H9 (cell line): ENCODE measurements at regions not wholly inside any gene's neighbourhood (a gene's known extent, or its start where the extent isn't known, plus 50 kb on each side); places are given as distances from the start of the nearest gene placed in this dataset.

ENCODE experiments used
- DNase-seq: peaks from one replicate; pipeline ENCODE4 v3.0.0-alpha.2; 2017
- H2AFZ ChIP-seq: one replicate; pipeline ENCODE4 v1.6.1; 2013; ENCODE audit warnings: mild to moderate bottlenecking, low read length, control low read depth, moderate library complexity
- H2AK5ac ChIP-seq: 2 replicates; pipeline ENCODE4 v1.6.1; 2013; ENCODE audit warnings: low read length, control low read depth, mixed read lengths; ENCODE audit not compliant: insufficient read length
- H2BK120ac ChIP-seq: one replicate; pipeline ENCODE4 v1.6.1; 2013; ENCODE audit warnings: low read depth, mild to moderate bottlenecking, low read length, control low read depth, inconsistent platforms; ENCODE audit not compliant: poor library complexity, severe bottlenecking
- H2BK12ac ChIP-seq: 2 replicates; pipeline ENCODE4 v1.6.1; 2013; ENCODE audit warnings: low read length, control low read depth, mixed read lengths, low read depth; ENCODE audit not compliant: insufficient read length
- H2BK15ac ChIP-seq: 2 replicates; pipeline ENCODE4 v1.6.1; 2013; ENCODE audit warnings: low read depth, low read length, control low read depth
- H2BK20ac ChIP-seq: one replicate; pipeline ENCODE4 v1.6.1; 2013; ENCODE audit warnings: low read depth, mild to moderate bottlenecking, low read length, control low read depth, inconsistent platforms; ENCODE audit not compliant: poor library complexity, severe bottlenecking
- H2BK5ac ChIP-seq: 2 replicates; pipeline ENCODE4 v1.6.1; 2013; ENCODE audit warnings: low read length, control low read depth, mixed read lengths; ENCODE audit not compliant: insufficient read length
- H3K14ac ChIP-seq: 2 replicates; pipeline ENCODE4 v1.6.1; 2013; ENCODE audit warnings: low read length, control low read depth; ENCODE audit not compliant: insufficient read depth
- H3K18ac ChIP-seq: 2 replicates; pipeline ENCODE4 v1.6.1; 2013; ENCODE audit warnings: low read depth, mild to moderate bottlenecking, mixed read lengths, low read length, control low read depth; ENCODE audit not compliant: insufficient read length
- H3K23ac ChIP-seq: 2 replicates; pipeline ENCODE4 v1.6.1; 2013; ENCODE audit warnings: low read length, control low read depth, mixed read lengths, low read depth; ENCODE audit not compliant: insufficient read length
- H3K23me2 ChIP-seq: 2 replicates; pipeline ENCODE4 v1.6.1; 2013; ENCODE audit warnings: low read depth, mild to moderate bottlenecking, mixed read lengths, low read length, control low read depth; ENCODE audit not compliant: insufficient read length, poor library complexity, severe bottlenecking
- H3K27ac ChIP-seq: 2 replicates; pipeline ENCODE4 v1.5.1; 2013; ENCODE audit warnings: low read length, control low read depth, mixed read lengths, low read depth; ENCODE audit not compliant: insufficient read length
- H3K27me3 ChIP-seq: 2 replicates; pipeline ENCODE4 v1.6.1; 2013; ENCODE audit warnings: low read length, control low read depth, inconsistent platforms; ENCODE audit not compliant: insufficient read depth
- H3K4ac ChIP-seq: 2 replicates; pipeline ENCODE4 v1.6.1; 2013; ENCODE audit warnings: low read depth, mild to moderate bottlenecking, control low read depth, inconsistent platforms, low read length, moderate library complexity
- H3K4me1 ChIP-seq: 2 replicates; pipeline ENCODE4 v1.6.1; 2013; ENCODE audit warnings: low read length, control low read depth, inconsistent platforms; ENCODE audit not compliant: insufficient read depth
- H3K4me2 ChIP-seq: 2 replicates; pipeline ENCODE4 v1.6.1; 2013; ENCODE audit warnings: low read length, control low read depth, mixed read lengths; ENCODE audit not compliant: insufficient read length, insufficient read depth
- H3K56ac ChIP-seq: 2 replicates; pipeline ENCODE4 v1.6.1; 2013; ENCODE audit warnings: low read depth, mild to moderate bottlenecking, mixed read lengths, low read length, control low read depth; ENCODE audit not compliant: insufficient read length
- H3K79me1 ChIP-seq: 2 replicates; pipeline ENCODE4 v1.6.1; 2013; ENCODE audit warnings: low read depth, mild to moderate bottlenecking, moderate library complexity, low read length, control low read depth, inconsistent platforms; ENCODE audit not compliant: insufficient read depth, poor library complexity, severe bottlenecking
- H3K79me2 ChIP-seq: 2 replicates; pipeline ENCODE4 v1.6.1; 2013; ENCODE audit warnings: low read length, control low read depth, inconsistent platforms; ENCODE audit not compliant: insufficient read depth
- H3K9ac ChIP-seq: 2 replicates; pipeline ENCODE4 v1.6.1; 2013; ENCODE audit warnings: low read length, control low read depth, mixed read lengths; ENCODE audit not compliant: insufficient read length; ENCODE audit errors: extremely low read depth
- H3K9me3 ChIP-seq: one replicate; pipeline ENCODE4 v1.6.1; 2013; ENCODE audit warnings: low read depth, low read length, inconsistent platforms; ENCODE audit not compliant: control insufficient read depth
- H3T11ph ChIP-seq: one replicate; pipeline ENCODE4 v1.6.1; 2013; ENCODE audit warnings: mild to moderate bottlenecking, low read length, control low read depth, inconsistent platforms
- H4K20me1 ChIP-seq: one replicate; pipeline ENCODE4 v1.6.1; 2013; ENCODE audit not compliant: control insufficient read depth, insufficient read length, insufficient read depth
- H4K5ac ChIP-seq: 2 replicates; pipeline ENCODE4 v1.6.1; 2013; ENCODE audit warnings: low read depth, mild to moderate bottlenecking, mixed read lengths, low read length, control low read depth; ENCODE audit not compliant: insufficient read length
- H4K8ac ChIP-seq: replicated peaks from 2 replicates; pipeline ENCODE4 v1.6.1; 2013; ENCODE audit warnings: low read length, control low read depth, mixed read lengths, low read depth; ENCODE audit not compliant: insufficient read length
- H4K91ac ChIP-seq: 2 replicates; pipeline ENCODE4 v1.6.1; 2013; ENCODE audit warnings: low read depth, mild to moderate bottlenecking, moderate library complexity, mixed read lengths, low read length, control low read depth; ENCODE audit not compliant: insufficient read length
- H3K27ac Mint-ChIP-seq, 3 experiments: 2 replicates in 2 of 3; 3 replicates in 1 of 3; pipeline ENCODE4 v1.8.0; 2020 to 2021; ENCODE audit warnings: mixed read lengths in 3 of 3, mild to moderate bottlenecking in 1 of 3, moderate library complexity in 1 of 3
- H3K27me3 Mint-ChIP-seq: 2 replicates; pipeline ENCODE4 v1.8.0; 2021; ENCODE audit warnings: low read depth, mild to moderate bottlenecking, moderate library complexity, mixed read lengths
- H3K36me3 Mint-ChIP-seq, 3 experiments: 2 replicates in 2 of 3; 3 replicates in 1 of 3; pipeline ENCODE4 v1.8.0; 2020 to 2021; ENCODE audit warnings: low read depth in 3 of 3, mixed read lengths in 3 of 3; ENCODE audit not compliant: insufficient read depth in 1 of 3
- H3K4me1 Mint-ChIP-seq, 2 experiments: 2 replicates each; pipeline ENCODE4 v1.8.0; 2020; ENCODE audit warnings: mixed read lengths in 2 of 2
- H3K4me3 Mint-ChIP-seq, 2 experiments: 2 replicates in 1 of 2; 3 replicates in 1 of 2; pipeline ENCODE4 v1.8.0; 2020 to 2021; ENCODE audit warnings: mild to moderate bottlenecking in 2 of 2, mixed read lengths in 2 of 2, moderate library complexity in 1 of 2
- H3K9me3 Mint-ChIP-seq, 2 experiments: 2 replicates in 1 of 2; 3 replicates in 1 of 2; pipeline ENCODE4 v1.8.0; 2020; ENCODE audit warnings: mild to moderate bottlenecking in 2 of 2, mixed read lengths in 2 of 2, moderate library complexity in 1 of 2
- WGBS: extraction: QIAGEN DNeasy Blood & Tissue Kit; methylation state at CpG from one replicate; pipeline ENCODE4 v1.1.7; 2013; ENCODE audit warnings: missing lambda C conversion rate, low lambda C conversion rate, mixed read lengths; ENCODE audit not compliant: insufficient read length; ENCODE audit errors: extremely low coverage; 5-methylcytosine and 5-hydroxymethylcytosine counted together
- TF ChIP-seq, protein P1 (sequence below): fragments of 200-600 bp; sonication (generic); conservative IDR thresholded peaks from 3 replicates; pipeline ENCODE4 v1.8.0; 2021; ENCODE audit warnings: antibody characterized with exemption, mild to moderate bottlenecking

DNA sequence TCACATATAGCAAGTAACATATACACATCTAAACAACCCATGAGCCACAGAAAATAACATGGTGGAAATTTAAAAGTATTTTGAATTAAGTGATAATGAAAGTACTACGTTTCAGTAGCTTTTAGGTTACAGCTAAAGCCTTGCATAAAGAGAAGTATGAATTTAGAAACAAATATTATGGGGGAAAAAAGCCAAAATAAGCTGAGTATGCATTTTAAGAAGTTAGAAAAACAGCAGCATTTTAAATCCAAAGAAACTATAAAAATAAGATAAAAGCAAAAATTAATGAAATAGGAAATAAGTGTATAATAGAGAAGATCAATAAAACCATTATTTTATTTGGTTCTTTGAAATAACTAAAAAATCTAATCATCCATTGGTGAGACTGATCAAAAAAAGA, 89.8 kb upstream of the ARHGEF7 start:
- no peaks in the 10 kb centered on the region for H3K4me1 Mint-ChIP-seq
- Histone ChIP-seq H3K79me1 (no peaks in the 10 kb centered on the region), H2BK12ac (no peak overlapping the region), H4K91ac (no peak overlapping the region), H3K27ac (no peak overlapping the region), H3K56ac (no peak overlapping the region), H3K23ac (no peak overlapping the region), H3K9me3 (no peaks in the 10 kb centered on the region), H3T11ph (no peak overlapping the region), H3K79me2 (no peaks in the 10 kb centered on the region), H2BK20ac (no peak overlapping the region), H2AK5ac (no peak overlapping the region), H3K4me1 (no peaks in the 10 kb centered on the region), H4K8ac (no peak overlapping the region), H3K4ac (no peak overlapping the region), H3K14ac (no peak overlapping the region), H2BK5ac (no peak overlapping the region), H3K9ac (no peak overlapping the region), H2BK120ac (no peak overlapping the region), H3K23me2 (no peaks in the 10 kb centered on the region), H4K20me1 (no peaks in the 10 kb centered on the region), H3K18ac (no peak overlapping the region), H3K4me2 (no peak overlapping the region), H2AFZ (no peak overlapping the region), H3K27me3 (no peaks in the 10 kb centered on the region), H2BK15ac (no peak overlapping the region), H4K5ac (no peak overlapping the region)
- H3K36me3 Mint-ChIP-seq = peaks cover 3 to 12% (median 7%) of the 10 kb centered on the region in 3 experiments; a peak in 6 of 7 replicates
- TF ChIP-seq, protein P1, sequence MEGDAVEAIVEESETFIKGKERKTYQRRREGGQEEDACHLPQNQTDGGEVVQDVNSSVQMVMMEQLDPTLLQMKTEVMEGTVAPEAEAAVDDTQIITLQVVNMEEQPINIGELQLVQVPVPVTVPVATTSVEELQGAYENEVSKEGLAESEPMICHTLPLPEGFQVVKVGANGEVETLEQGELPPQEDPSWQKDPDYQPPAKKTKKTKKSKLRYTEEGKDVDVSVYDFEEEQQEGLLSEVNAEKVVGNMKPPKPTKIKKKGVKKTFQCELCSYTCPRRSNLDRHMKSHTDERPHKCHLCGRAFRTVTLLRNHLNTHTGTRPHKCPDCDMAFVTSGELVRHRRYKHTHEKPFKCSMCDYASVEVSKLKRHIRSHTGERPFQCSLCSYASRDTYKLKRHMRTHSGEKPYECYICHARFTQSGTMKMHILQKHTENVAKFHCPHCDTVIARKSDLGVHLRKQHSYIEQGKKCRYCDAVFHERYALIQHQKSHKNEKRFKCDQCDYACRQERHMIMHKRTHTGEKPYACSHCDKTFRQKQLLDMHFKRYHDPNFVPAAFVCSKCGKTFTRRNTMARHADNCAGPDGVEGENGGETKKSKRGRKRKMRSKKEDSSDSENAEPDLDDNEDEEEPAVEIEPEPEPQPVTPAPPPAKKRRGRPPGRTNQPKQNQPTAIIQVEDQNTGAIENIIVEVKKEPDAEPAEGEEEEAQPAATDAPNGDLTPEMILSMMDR = no peak
- H3K4me3 Mint-ChIP-seq = no peak overlapping the region
- no CpG with 5 or more reads among the region's 1 CpG for WGBS
- DNase-seq = no peak
- peaks cover 6% of the 10 kb centered on the region; the same call in 1 of the 2 replicates for H3K27me3 Mint-ChIP-seq
- H3K9me3 Mint-ChIP-seq = peaks cover 12 to 20% of the 10 kb centered on the region in 2 experiments
- H3K27ac Mint-ChIP-seq = no peak overlapping the region
